Memory B cell (primary cell): ENCODE measurements at regions not wholly inside any gene's neighbourhood (a gene's known extent, or its start where the extent isn't known, plus 50 kb on each side); places are given as distances from the start of the nearest gene placed in this dataset.

Experiments used
- ATAC-seq: fragments of 150-1000 bp; cut with Tn5 transposase; 2 replicates; pipeline ENCODE4 v1.10.0; 2021; ENCODE audit warnings: low read depth, mild to moderate bottlenecking, moderate library complexity
- DNase-seq, 2 donors: peaks; one replicate each; pipeline ENCODE4 v3.0.0; 2022; ENCODE audit warnings: low spot score in 2 of 2
- H3K27ac Mint-ChIP-seq: one replicate; pipeline ENCODE4 v1.8.0; 2022; ENCODE audit warnings: mild to moderate bottlenecking, moderate library complexity, mixed read lengths
- H3K27me3 Mint-ChIP-seq: one replicate; pipeline ENCODE4 v1.8.0; 2022; ENCODE audit warnings: mixed read lengths
- H3K36me3 Mint-ChIP-seq: one replicate; pipeline ENCODE4 v1.8.0; 2022; ENCODE audit warnings: mild to moderate bottlenecking, mixed read lengths
- H3K4me1 Mint-ChIP-seq: one replicate; pipeline ENCODE4 v1.8.0; 2022; ENCODE audit warnings: mixed read lengths
- H3K4me3 Mint-ChIP-seq: one replicate; pipeline ENCODE4 v1.8.0; 2022; ENCODE audit warnings: mild to moderate bottlenecking, moderate library complexity, mixed read lengths
- H3K9me3 Mint-ChIP-seq: one replicate; pipeline ENCODE4 v1.8.0; 2022; ENCODE audit warnings: mixed read lengths

GRCh38 chr1:81006502-81006901 lies 794.2 kb upstream of the ADGRL2 start:
- Mint-ChIP-seq H3K9me3 (peaks cover 2% of the 10 kb centered on the region), H3K27ac (no peak overlapping the region), H3K4me3 (no peak overlapping the region), H3K4me1 (no peaks in the 10 kb centered on the region), H3K27me3 (no peaks in the 10 kb centered on the region), H3K36me3 (no peaks in the 10 kb centered on the region)
- no peak for ATAC-seq
- no peak for DNase-seq

DNA sequence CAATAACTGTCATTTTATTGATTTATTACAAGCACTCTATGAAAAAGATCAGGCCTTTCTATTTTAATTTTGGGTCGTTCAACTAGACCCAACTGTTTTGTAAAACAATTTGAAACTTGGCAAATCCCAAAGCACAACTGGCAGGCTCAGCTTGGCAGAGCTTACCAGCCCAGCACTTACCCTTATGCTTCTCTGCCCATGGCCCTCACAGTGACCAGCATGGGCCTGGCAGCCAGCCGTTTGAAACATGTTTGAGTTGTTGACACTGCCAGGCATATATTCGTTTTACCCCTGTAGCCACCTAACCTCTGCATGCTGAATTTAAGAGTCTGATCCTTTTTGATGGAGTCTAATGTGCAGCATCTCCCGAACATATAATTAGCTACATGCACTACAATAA lies 796.7 kb upstream of the ADGRL2 start:
- Mint-ChIP-seq H3K27ac (no peak overlapping the region), H3K9me3 (peaks cover 4% of the 10 kb centered on the region), H3K4me3 (no peak overlapping the region), H3K27me3 (no peaks in the 10 kb centered on the region), H3K4me1 (no peaks in the 10 kb centered on the region), H3K36me3 (no peaks in the 10 kb centered on the region)
- DNase-seq = no peak
- ATAC-seq = no peak

DNA sequence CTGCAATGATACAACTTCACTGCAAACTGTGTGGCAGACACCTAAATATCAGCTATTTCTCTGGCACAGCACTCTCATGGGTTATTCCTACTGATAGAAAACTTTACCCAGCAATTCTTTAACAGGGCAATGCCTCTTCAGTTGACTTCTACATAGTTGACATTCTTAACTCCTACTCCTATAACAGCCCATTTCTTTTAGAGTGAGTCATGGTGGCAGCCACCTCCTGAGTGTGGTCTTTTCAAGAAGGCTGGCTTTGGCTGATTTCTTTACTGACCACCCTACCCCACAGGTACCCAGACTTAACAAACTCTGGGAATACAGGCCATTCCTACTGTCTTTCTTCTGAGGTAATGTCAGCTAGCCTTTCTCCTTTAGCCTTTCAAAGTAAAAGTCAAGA lies 805.8 kb upstream of the ADGRL2 start:
- Mint-ChIP-seq H3K27ac (no peak overlapping the region), H3K4me1 (no peaks in the 10 kb centered on the region), H3K27me3 (no peaks in the 10 kb centered on the region), H3K9me3 (no peaks in the 10 kb centered on the region), H3K4me3 (no peak overlapping the region), H3K36me3 (no peaks in the 10 kb centered on the region)
- DNase-seq = no peak
- no peak for ATAC-seq

- no peak overlapping the region for H3K27ac Mint-ChIP-seq
- no peaks in the 10 kb centered on the region for H3K27me3 Mint-ChIP-seq
- no peak overlapping the region for H3K4me3 Mint-ChIP-seq
- ATAC-seq (no peak), DNase-seq (no peak)
- no peaks in the 10 kb centered on the region for H3K36me3 Mint-ChIP-seq
- no peaks in the 10 kb centered on the region for H3K4me1 Mint-ChIP-seq
- no peaks in the 10 kb centered on the region for H3K9me3 Mint-ChIP-seq
Observed at GRCh38 chr1:80994038-80994437, 806.7 kb upstream of the ADGRL2 start.

DNA sequence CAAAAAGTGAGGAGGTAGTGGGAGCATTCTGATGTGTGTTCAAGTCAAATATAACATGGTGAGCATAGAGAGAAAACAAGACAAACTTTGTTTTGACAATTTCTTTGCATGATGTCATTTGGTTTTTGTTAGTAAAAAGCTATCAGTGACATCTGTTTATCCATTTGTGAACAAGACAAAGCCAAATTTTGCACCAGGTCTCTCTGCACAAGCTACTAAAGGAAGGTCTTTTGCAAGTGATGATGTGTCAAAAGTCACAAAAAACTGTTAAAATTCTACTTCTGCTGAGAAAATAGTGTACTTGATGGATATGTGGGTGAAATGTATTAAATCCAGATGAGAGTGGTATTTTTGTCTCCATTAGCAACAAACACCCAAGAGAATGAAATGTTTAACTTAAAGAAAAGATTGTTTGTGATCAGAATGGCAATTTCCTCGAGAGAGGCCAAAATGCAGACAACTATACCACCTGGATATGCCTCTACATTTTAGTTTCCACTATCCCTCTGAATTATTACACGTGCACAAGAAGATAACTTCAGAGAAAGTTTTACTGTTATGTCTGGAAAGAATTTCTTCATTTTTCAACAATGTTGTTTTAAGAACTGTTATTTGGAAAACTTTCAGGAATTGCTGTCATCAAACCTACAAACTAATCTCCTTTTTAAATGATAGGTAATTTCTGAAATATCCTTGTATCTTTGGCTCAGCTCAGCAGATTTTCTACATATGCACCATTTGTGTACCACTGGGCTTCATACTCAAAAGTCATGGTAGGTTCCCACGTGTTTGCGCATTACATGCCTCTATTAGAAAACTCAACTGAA lies 807.4 kb upstream of the ADGRL2 start:
- ATAC-seq (no peak), DNase-seq (no peak)
- Mint-ChIP-seq H3K4me1 (no peaks in the 10 kb centered on the region), H3K4me3 (no peak overlapping the region), H3K27me3 (no peaks in the 10 kb centered on the region), H3K27ac (no peak overlapping the region), H3K9me3 (no peaks in the 10 kb centered on the region), H3K36me3 (no peaks in the 10 kb centered on the region)

DNA sequence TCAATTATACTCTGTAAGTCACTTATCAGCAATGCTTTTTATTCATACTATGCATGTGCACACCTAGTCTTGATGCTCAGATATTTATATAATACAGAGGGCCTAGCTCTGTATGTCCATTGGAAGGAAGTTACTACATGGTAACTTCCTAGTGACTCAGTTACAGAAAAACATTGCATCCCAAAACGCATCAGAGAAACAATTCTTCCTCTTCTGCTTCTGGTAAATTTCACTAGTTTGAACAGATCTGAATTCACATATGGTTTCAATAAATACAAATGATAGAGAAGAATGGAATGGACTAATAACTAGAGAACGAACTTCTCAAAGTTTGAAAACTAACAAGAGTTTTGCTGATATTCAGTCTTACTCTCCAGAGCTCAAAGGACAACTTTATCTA lies 811.3 kb upstream of the ADGRL2 start:
- H3K4me1 Mint-ChIP-seq = no peaks in the 10 kb centered on the region
- no peaks in the 10 kb centered on the region for H3K27me3 Mint-ChIP-seq
- no peaks in the 10 kb centered on the region for H3K9me3 Mint-ChIP-seq
- H3K4me3 Mint-ChIP-seq = no peak overlapping the region
- ATAC-seq = no peak
- no peak overlapping the region for H3K27ac Mint-ChIP-seq
- H3K36me3 Mint-ChIP-seq = no peaks in the 10 kb centered on the region
- DNase-seq = no peak

- H3K36me3 Mint-ChIP-seq = no peaks in the 10 kb centered on the region
- no peak for DNase-seq
- H3K9me3 Mint-ChIP-seq = no peaks in the 10 kb centered on the region
- H3K4me1 Mint-ChIP-seq = no peaks in the 10 kb centered on the region
- no peak for ATAC-seq
- H3K4me3 Mint-ChIP-seq = no peak overlapping the region
- H3K27ac Mint-ChIP-seq = no peak overlapping the region
- H3K27me3 Mint-ChIP-seq = no peaks in the 10 kb centered on the region
Observed at GRCh38 chr1:80988926-80989325, 811.8 kb upstream of the ADGRL2 start.

GRCh38 chr1:80987824-80988223 lies 812.9 kb upstream of the ADGRL2 start:
- Mint-ChIP-seq H3K4me1 (no peaks in the 10 kb centered on the region), H3K36me3 (no peaks in the 10 kb centered on the region), H3K9me3 (no peaks in the 10 kb centered on the region), H3K27ac (no peak overlapping the region), H3K4me3 (no peak overlapping the region), H3K27me3 (no peaks in the 10 kb centered on the region)
- DNase-seq = no peak
- ATAC-seq = no peak

DNA sequence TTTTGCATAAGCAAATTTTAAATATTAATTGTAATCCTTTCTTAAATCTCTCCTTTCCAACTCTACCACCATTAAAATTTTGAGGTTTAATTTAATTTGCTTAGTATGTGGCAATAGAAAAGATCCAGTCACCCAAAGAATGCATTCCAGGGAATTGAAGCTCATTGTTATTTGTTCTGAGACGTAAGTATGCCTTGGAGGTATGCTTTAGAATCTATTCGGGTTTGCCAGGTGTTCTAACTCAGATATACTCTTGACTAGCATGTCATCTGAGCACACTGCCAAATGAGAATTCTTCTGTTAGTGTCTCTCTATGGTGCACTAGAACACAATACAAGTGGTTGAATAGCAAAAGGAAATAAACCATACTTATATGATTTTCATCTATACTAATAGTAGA lies 813.6 kb upstream of the ADGRL2 start:
- no peak for DNase-seq
- H3K4me1 Mint-ChIP-seq = no peaks in the 10 kb centered on the region
- no peak overlapping the region for H3K27ac Mint-ChIP-seq
- ATAC-seq = no peak
- no peaks in the 10 kb centered on the region for H3K9me3 Mint-ChIP-seq
- no peaks in the 10 kb centered on the region for H3K36me3 Mint-ChIP-seq
- no peaks in the 10 kb centered on the region for H3K27me3 Mint-ChIP-seq
- no peak overlapping the region for H3K4me3 Mint-ChIP-seq

DNA sequence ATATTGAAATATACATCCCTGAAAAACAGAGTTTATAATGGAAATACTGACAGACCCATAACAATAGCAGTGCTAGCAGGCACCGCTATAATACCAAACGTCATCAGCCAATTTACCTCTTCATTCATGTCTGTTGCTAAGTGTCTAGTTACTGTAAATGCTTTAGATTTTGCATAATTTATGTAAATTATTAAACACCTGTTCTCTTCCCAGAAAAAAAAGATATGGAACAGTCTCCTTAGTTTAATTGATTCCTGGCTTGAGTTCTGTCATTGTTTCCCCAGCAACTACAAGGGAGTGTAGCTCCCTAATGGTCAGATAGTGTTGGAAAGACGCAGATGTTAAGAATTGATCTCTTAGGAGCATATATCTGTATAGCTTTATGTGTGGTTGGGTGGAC lies 817.9 kb upstream of the ADGRL2 start:
- DNase-seq (no peak), ATAC-seq (no peak)
- H3K27me3 Mint-ChIP-seq = no peaks in the 10 kb centered on the region
- no peaks in the 10 kb centered on the region for H3K4me1 Mint-ChIP-seq
- H3K4me3 Mint-ChIP-seq = no peak overlapping the region
- H3K9me3 Mint-ChIP-seq = peaks cover 1% of the 10 kb centered on the region
- H3K27ac Mint-ChIP-seq = no peak overlapping the region
- no peaks in the 10 kb centered on the region for H3K36me3 Mint-ChIP-seq

GRCh38 chr1:80973101-80973500 lies 827.6 kb upstream of the ADGRL2 start:
- no peaks in the 10 kb centered on the region for H3K36me3 Mint-ChIP-seq
- ATAC-seq (no peak), DNase-seq (no peak)
- H3K27ac Mint-ChIP-seq = no peak overlapping the region
- no peaks in the 10 kb centered on the region for H3K27me3 Mint-ChIP-seq
- H3K4me3 Mint-ChIP-seq = no peak overlapping the region
- H3K4me1 Mint-ChIP-seq = no peaks in the 10 kb centered on the region
- peaks cover 2% of the 10 kb centered on the region for H3K9me3 Mint-ChIP-seq

GRCh38 chr1:80966266-80966665 lies 834.5 kb upstream of the ADGRL2 start:
- H3K36me3 Mint-ChIP-seq = no peaks in the 10 kb centered on the region
- no peaks in the 10 kb centered on the region for H3K27me3 Mint-ChIP-seq
- no peaks in the 10 kb centered on the region for H3K4me1 Mint-ChIP-seq
- H3K27ac Mint-ChIP-seq = no peak overlapping the region
- DNase-seq = no peak
- H3K4me3 Mint-ChIP-seq = no peak overlapping the region
- no peaks in the 10 kb centered on the region for H3K9me3 Mint-ChIP-seq
- ATAC-seq = no peak

DNA sequence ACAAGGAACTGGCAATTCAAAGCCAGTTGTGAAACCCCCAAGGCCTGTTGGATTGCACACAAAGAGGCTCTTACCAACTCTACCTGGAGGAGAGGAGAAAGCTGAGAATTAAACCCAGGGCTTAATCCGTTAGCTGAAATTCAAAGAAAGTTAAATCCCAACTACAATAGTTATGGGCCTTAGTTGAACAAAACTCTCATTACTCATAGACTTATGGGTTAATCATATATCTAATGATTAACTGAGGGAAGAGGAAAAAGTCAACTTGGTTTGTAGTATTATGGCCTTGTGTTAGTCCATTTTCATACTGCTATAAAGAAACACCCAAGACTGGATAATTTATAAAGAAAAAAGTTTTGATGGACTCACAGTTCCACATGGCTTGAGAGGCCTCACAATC lies 838.2 kb upstream of the ADGRL2 start:
- no peak overlapping the region for H3K27ac Mint-ChIP-seq
- H3K4me1 Mint-ChIP-seq = no peaks in the 10 kb centered on the region
- no peaks in the 10 kb centered on the region for H3K27me3 Mint-ChIP-seq
- ATAC-seq (no peak), DNase-seq (no peak)
- H3K36me3 Mint-ChIP-seq = no peaks in the 10 kb centered on the region
- no peaks in the 10 kb centered on the region for H3K9me3 Mint-ChIP-seq
- H3K4me3 Mint-ChIP-seq = no peak overlapping the region

- H3K4me1 Mint-ChIP-seq = no peaks in the 10 kb centered on the region
- no peak overlapping the region for H3K4me3 Mint-ChIP-seq
- DNase-seq = no peak
- no peak overlapping the region for H3K27ac Mint-ChIP-seq
- no peaks in the 10 kb centered on the region for H3K36me3 Mint-ChIP-seq
- ATAC-seq = no peak
- H3K9me3 Mint-ChIP-seq = no peaks in the 10 kb centered on the region
- no peaks in the 10 kb centered on the region for H3K27me3 Mint-ChIP-seq
Observed at GRCh38 chr1:80961464-80962190, 839.1 kb upstream of the ADGRL2 start.

- ATAC-seq (no peak), DNase-seq (no peak)
- no peak overlapping the region for H3K4me3 Mint-ChIP-seq
- no peak overlapping the region for H3K27ac Mint-ChIP-seq
- H3K27me3 Mint-ChIP-seq = no peaks in the 10 kb centered on the region
- peaks cover 9% of the 10 kb centered on the region for H3K9me3 Mint-ChIP-seq
- H3K4me1 Mint-ChIP-seq = no peaks in the 10 kb centered on the region
- H3K36me3 Mint-ChIP-seq = no peaks in the 10 kb centered on the region
Observed at GRCh38 chr1:80933346-80933745, 867.4 kb upstream of the ADGRL2 start.
